Right atrium auricular region (tissue), 2 donors: ENCODE measurements at regions not wholly inside any gene's neighbourhood (a gene's known extent, or its start where the extent isn't known, plus 50 kb on each side); places are given as distances from the start of the nearest gene placed in this dataset.
"Not testable (repeated sequence)": the region's sequence is repeated elsewhere in the genome, so short reads cannot be mapped to it uniquely, and the experiment has no call there.

ENCODE experiments used
- DNase-seq: peaks from one replicate; pipeline ENCODE4 v3.0.0-alpha.2; 2019; ENCODE audit warnings: low spot score
- H3K27ac ChIP-seq, 2 donors: fragments of 200-600 bp; sonication (generic); 1 replicate in 1 of 2; 2 replicates in 1 of 2; pipeline ENCODE4 v1.5.1; 2016 to 2019
- H3K27me3 ChIP-seq, 2 donors: fragments of 200-600 bp; sonication (generic); one replicate each; pipeline versions ENCODE4 v1.5.1 to v1.6.0; 2017 to 2019
- H3K36me3 ChIP-seq: fragments of 200-600 bp; sonication (generic); one replicate; pipeline ENCODE4 v1.5.1; 2016
- H3K4me1 ChIP-seq, 2 donors: fragments of 200-600 bp; sonication (generic); one replicate each; pipeline versions ENCODE4 v1.5.1 to v1.6.0; 2017 to 2019
- H3K4me3 ChIP-seq, 2 donors: fragments of 200-600 bp; sonication (generic); 1 replicate in 1 of 2; 2 replicates in 1 of 2; pipeline ENCODE4 v1.5.1; 2017 to 2019; ENCODE audit warnings: mild to moderate bottlenecking in 1 of 2, moderate library complexity in 1 of 2
- H3K9me3 ChIP-seq, 2 donors: fragments of 200-600 bp; sonication (generic); one replicate each; pipeline ENCODE4 v1.5.1; 2019
- CTCF ChIP-seq, 2 donors: fragments of 200-600 bp; sonication (generic); IDR thresholded peaks; one replicate each; pipeline ENCODE4 v1.5.1; 2019; ENCODE audit warnings: antibody characterized with exemption in 2 of 2

GRCh38 chr21:8997011-8997440, 1524.4 kb upstream of the TPTE start:
- H3K27me3 ChIP-seq: no peaks in the 10 kb centered on the region
- no peak for DNase-seq
- H3K4me1 ChIP-seq: no peaks in the 10 kb centered on the region
- no peak for TF ChIP-seq CTCF (IDR thresholded peaks at IDR 0.05)
- no peaks in the 10 kb centered on the region for H3K36me3 ChIP-seq
- H3K27ac ChIP-seq: no peak overlapping the region
- no peaks in the 10 kb centered on the region for H3K9me3 ChIP-seq
- H3K4me3 ChIP-seq: no peak overlapping the region

GRCh38 chr21:8997443-8998390, 1523.7 kb upstream of the TPTE start:
- H3K4me3 ChIP-seq, H3K27me3 ChIP-seq, H3K36me3 ChIP-seq, DNase-seq, H3K4me1 ChIP-seq, H3K9me3 ChIP-seq: not testable (repeated sequence)
- H3K27ac ChIP-seq: peak overlapping the region in 1 of 2 donors; percentile 45

- peak overlapping the region in 1 of 2 donors; percentile 45 for H3K27ac ChIP-seq
- not testable (repeated sequence) for H3K4me1 ChIP-seq, H3K36me3 ChIP-seq, DNase-seq, H3K27me3 ChIP-seq, H3K9me3 ChIP-seq, H3K4me3 ChIP-seq
Measured at GRCh38 chr21:8998480-8998879, 1522.9 kb upstream of the TPTE start.

GRCh38 chr21:8998946-8999681, 1522.3 kb upstream of the TPTE start:
- no peaks in the 10 kb centered on the region for H3K4me1 ChIP-seq
- peak overlapping the region in 1 of 2 donors; percentile 45 for H3K27ac ChIP-seq
- no peaks in the 10 kb centered on the region for H3K27me3 ChIP-seq
- H3K36me3 ChIP-seq: no peaks in the 10 kb centered on the region
- H3K9me3 ChIP-seq: no peaks in the 10 kb centered on the region
- DNase-seq: no peak
- no peak overlapping the region for H3K4me3 ChIP-seq
- TF ChIP-seq CTCF (IDR thresholded peaks at IDR 0.05): no peak

GRCh38 chr21:9000132-9000531, 1521.3 kb upstream of the TPTE start:
- not testable (repeated sequence) for H3K9me3 ChIP-seq, H3K4me1 ChIP-seq, H3K4me3 ChIP-seq, H3K36me3 ChIP-seq, H3K27ac ChIP-seq, H3K27me3 ChIP-seq, DNase-seq

- not testable (repeated sequence) for DNase-seq, H3K4me1 ChIP-seq, H3K27me3 ChIP-seq, H3K27ac ChIP-seq, H3K9me3 ChIP-seq, H3K4me3 ChIP-seq, H3K36me3 ChIP-seq
Measured at GRCh38 chr21:9000671-9001070, 1520.7 kb upstream of the TPTE start.

GRCh38 chr21:9001890-9002663, 1519.3 kb upstream of the TPTE start:
- not testable (repeated sequence) for H3K4me3 ChIP-seq, H3K4me1 ChIP-seq, H3K27me3 ChIP-seq, H3K9me3 ChIP-seq, DNase-seq, H3K36me3 ChIP-seq, H3K27ac ChIP-seq

- not testable (repeated sequence) for H3K4me3 ChIP-seq, H3K27me3 ChIP-seq, H3K36me3 ChIP-seq, H3K4me1 ChIP-seq, H3K27ac ChIP-seq, H3K9me3 ChIP-seq
- peak; percentile 50 for DNase-seq
Measured at GRCh38 chr21:9003909-9004814, 1517.2 kb upstream of the TPTE start.

- H3K4me3 ChIP-seq, H3K27me3 ChIP-seq, H3K27ac ChIP-seq, H3K36me3 ChIP-seq, H3K9me3 ChIP-seq, H3K4me1 ChIP-seq: not testable (repeated sequence)
- DNase-seq: peak; percentile 58
Measured at GRCh38 chr21:9004815-9005518, 1516.4 kb upstream of the TPTE start.

GRCh38 chr21:9005671-9006070, 1515.7 kb upstream of the TPTE start:
- not testable (repeated sequence) for H3K27me3 ChIP-seq, H3K4me1 ChIP-seq, H3K36me3 ChIP-seq, H3K4me3 ChIP-seq, DNase-seq, H3K27ac ChIP-seq, H3K9me3 ChIP-seq

- not testable (repeated sequence) for H3K4me1 ChIP-seq, H3K27me3 ChIP-seq, H3K9me3 ChIP-seq, H3K36me3 ChIP-seq, H3K4me3 ChIP-seq, H3K27ac ChIP-seq
- peak; percentile 54 for DNase-seq
Measured at GRCh38 chr21:9006111-9006510, 1515.3 kb upstream of the TPTE start.
